Kidney capillary endothelial cell (primary cell): ENCODE measurements at regions not wholly inside any gene's neighbourhood (a gene's known extent, or its start where the extent isn't known, plus 50 kb on each side); places are given as distances from the start of the nearest gene placed in this dataset.

Experiments
- DNase-seq: peaks from one replicate; pipeline ENCODE4 v3.0.0-alpha.2; 2018; ENCODE audit warnings: low spot score

DNA sequence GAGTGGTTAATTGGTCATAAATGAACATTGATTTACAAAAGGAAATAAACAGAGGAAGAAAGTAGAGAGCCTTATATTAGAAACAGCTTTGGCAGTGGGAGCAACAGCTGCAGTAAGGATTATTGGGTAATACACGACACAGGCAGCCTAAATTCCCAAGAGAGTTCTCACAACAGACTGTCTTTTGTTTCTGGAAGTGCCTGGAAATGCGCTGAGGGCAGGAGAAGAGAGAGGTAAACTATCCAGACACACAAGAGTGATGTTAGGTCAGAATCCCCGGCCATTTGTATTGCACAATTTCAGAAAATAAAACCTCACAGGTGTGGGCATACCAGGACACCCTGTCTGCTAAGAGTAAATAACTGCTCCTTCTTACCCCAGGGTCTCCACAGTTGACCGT, 450.4 kb upstream of the CTNND2 start:
- DNase-seq, result no peak

DNA sequence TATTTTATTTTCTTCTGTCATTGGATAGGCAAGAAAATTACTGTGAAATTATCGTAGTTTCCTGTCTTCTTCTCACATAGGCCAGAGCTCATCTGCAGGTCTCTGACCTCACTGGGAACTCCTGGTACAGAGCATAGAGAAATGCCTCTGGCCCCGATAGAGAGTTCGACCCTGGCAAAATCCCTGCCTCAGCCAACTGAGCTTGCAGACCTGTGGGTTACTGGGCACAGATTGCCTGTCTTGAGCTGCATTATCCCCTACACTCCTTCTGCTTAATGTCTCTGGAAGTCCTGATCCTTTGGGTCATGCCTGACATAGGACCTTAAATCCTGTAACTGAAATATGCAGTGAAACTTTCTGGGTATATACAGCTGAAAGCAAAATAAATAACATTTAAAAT, 439.3 kb upstream of the CTNND2 start:
- no peak for DNase-seq

DNA sequence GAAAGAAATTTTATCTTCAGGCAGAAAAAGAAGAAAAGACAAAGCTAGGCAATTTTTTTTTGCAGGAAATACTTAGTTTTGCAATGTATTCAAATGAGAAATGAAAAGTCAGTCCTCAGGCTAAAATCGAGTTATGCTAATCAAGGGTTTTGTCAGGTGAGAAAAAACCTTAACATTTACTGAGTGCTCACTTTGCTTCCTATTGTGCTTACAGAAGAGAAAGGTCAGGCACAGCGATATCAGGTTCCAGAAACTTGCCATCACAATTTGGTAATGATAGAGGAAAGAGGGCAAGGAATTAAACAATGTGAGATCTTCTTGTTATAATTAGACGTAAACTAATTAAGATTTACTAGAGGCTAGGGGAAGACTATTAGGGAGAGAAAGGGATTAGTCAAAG, 431.7 kb upstream of the CTNND2 start:
- no peak for DNase-seq

DNA sequence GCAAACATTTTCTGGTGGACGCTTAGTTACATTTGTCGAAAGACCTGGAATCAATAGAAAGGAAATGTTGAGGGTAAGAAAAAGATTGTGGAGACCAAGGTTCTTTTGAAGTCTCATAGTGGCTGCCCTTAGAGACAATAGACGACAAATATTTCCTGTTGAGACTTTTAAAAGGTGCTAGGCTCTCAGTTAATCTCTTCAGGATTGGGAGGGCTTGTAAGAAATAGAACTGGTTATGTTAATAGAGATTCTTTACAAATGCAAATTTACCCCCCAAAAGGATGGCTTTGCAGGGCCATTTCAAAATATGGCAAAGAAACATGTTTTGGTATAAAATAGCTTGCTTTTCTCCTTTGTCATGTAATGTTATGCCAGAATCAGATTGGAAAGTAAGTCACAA, 428.2 kb upstream of the CTNND2 start:
- no peak for DNase-seq

DNA sequence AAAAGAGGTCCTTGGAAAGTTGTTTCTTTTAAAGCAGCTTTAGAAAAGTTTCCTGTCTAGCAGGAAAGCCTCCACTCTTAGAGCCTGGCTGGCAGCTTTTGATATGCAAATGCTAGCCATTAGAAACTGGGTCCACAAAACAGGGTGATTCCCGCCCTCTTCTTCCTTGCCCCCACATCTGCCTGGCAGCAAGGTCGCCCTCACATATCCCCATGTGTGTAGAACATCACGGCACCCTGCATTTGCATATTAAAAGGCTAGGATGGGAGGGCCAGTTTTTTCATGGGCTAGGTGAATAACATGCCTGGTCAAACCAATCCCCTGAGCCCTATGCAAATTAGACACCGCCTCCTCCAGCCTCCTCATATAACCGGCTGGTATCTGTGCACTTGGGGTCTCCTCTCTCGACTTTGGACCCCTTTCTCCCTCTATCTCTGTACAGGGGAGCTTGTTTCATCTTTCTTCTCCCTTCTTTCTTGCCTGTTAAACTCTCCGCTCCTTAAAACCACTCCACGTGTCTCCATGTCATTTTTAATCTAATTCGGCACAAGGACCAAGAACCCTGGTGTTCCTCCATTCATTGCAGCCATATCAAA, 426.8 kb upstream of the CTNND2 start:
- no peak for DNase-seq

DNA sequence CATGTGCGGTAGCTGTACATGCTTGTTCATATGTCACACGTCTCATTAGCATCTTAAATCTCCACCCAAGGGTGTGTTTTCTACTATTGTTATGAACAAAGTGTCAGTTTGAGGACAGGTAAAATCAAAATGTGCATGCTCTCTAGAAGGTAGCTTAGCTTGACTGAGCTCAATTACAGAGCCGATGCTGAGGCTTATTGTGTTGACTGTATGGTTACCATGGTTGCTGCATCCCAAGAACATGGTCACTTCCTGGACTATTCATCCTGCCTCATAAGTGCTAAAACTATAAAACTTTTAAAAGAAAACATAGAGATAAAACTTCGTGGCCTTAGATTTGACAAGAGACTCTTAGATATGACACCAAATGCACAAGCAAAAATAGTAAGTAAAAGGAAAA, 426.1 kb upstream of the CTNND2 start:
- DNase-seq, result no peak

DNA sequence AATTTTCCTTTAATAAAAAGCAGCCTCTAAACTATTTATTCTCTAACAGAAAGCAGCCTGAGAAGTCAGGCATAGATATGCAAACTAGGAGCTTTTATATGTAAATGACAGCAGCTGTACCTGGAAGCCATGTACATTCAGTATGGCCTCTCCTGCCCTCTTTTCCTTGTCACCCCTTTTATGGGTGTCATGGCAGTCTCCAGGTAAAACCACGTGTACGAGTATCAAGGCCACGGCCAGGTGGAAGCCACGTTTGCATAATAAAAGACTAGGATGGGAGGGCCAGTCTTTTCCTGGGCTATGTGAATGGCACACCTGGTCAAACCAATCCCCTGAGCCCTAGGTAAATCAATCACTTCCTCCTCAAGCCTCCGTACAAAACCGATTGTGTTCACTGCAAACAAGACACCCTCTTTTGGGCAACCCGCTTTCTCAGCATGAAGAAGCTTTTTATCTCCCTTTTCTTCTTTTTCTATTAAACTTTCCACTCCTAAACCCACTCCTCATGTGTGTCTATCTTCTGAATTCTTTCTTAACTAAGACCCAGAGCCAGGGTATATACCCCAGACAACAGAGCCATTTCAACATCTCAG, 419.5 kb upstream of the CTNND2 start:
- no peak for DNase-seq

DNA sequence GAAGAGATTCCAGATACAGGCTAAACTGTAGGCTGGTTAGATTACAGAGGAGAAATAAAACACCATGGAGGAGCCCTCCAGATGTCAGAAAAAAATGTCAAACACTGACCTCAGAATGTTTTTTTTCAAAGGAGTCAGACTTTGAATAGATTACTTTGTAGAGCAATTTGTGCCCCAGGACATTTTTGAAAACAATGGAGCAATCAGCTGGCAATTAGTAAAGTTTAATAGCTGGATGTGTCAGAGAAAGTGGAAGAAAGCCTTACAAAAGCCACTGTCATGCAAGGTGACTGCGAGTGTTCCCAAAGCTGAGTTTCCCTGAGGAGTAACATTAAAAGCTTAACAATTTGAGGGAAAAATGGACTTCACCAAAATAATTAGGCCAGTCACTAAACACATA, 417.8 kb upstream of the CTNND2 start:
- DNase-seq, result no peak

DNA sequence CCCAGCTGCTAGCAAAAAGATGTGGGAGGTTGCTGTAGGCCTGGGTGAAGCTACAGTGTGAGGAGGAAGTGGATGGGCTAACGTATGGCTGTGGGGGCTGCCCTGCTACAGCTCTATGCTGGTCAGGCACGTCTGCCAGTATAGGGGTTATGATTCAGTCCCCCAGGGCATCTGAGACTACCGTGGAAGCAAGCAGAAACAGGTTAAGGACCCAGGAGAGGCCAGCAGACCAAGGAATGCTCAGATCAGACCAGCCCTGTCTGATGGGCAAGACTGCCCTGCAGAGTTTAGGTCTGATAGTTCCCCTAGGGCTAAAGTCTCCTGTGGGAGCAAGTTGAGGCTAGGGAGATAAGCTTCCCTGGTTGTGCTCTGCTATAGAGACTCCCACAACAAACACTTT, 416.1 kb upstream of the CTNND2 start:
- no peak for DNase-seq

DNA sequence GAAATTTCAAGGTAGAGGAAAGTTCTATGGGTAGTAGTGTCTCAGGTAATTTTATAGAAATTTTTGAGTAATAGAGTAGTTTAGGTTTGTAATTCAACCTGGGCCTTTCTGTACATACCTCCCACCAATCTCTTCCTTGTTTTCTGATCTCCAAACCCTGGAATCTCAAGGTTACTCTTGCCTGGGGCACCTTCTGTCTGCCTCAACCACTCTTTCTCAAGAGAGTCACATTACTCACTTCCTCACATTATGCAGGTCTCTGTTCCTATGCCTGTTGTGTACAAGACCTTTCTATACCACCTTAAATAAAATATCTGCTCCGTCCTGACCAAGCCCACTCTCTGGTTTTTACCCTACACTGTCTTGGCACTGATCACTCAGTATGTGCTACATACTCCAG, 412.6 kb upstream of the CTNND2 start:
- DNase-seq, result no peak

DNA sequence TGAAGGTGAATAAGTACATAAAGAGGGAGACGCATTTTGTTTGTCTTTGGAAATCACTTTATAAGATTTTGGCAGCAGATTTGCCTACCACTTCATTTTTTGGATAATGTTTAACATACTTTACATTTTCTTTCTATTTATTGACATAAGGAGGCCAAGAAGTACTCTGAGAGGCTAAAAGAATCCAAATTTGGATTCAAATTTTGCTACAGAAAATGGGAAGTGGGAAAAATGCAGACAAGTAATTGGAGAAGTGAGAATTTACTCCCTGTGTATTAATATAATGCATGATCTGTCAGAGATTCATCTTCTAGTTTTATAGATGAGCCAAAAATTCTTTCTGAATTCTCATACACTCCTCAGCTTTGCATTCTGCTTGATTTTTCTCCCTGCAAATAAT, 411.2 kb upstream of the CTNND2 start:
- no peak for DNase-seq

DNA sequence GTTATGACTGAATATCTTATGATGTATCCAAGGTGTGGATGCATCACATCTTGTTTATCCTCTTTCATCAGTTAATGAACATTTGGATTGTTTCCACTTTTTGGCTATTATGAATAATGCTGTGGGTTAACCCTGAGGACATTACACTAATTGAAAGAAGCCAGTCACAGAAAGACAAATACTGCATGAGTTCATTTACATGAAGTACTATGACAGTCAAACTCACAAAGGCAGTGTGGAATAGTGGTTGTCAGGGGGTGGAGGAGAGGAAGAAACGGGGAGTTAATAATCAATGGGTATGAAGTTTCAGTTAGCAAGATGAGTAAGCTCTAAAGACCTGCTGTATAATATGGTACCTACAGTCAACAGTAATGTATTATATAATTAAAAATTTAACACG, 409.4 kb upstream of the CTNND2 start:
- DNase-seq, result no peak

DNA sequence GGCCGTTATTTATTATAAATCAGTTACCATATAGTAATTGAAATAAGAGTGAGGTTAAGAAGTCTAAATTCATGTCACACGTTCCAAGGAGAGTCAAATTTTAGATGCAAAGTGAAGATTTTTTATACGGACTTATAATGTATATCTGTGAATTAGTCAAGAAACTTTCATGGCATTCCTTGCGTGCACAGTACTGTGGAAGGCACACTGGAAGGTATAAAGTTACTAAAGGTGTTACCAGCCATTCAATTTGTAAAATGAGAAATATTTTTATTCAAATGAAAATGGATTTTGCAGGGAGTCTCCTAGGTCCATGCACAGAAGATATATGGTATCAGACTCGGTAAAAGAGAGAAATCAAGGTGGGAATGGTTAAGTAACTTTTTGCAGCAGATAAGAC, 408.1 kb upstream of the CTNND2 start:
- DNase-seq, result no peak

DNA sequence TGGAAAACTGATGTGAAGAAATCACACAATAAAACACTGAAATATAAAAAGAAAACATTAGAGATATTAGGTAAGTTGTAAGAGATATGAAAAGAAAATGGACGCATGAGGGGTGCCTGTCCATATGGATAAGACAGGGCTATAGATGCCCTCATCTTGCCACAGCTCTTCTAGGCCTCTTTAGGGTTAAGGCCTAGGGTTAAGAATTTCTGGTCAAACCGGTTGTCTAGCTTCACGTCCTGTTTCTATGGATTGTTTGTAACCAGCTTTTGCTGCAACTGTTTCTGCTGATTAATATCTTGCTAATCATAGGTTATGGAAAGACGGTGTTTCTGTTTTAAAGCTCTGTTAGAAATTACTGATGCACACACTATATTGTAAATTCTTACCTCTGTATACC, 389.9 kb upstream of the CTNND2 start:
- DNase-seq, result no peak

DNA sequence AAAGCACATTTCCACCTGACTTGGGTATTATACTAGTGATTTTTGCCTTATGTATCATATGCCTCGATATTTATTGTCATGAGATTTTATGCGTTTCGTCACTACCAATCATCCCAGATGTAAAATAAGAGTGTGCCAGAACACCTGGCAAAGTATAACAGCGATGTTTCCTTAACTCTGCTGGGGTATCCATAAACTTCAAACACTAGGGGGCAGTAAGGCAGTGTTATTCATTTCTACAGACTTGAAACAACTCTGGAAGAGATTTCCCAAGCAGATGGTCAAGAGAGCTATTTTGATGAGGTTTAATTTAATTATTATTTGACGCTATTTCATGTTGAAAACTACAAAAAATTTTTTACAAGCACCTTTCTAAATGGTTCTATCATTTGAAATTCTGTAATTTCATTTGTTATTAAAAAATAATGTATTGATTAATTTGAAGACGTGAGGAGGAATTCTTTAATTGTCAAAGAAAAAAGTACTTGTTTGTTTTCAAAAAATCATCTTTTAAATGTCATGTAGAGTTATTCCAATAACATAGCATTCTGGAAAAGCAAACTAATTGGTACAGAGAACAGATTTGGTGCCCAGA, 388.5 kb upstream of the CTNND2 start:
- DNase-seq, result no peak

DNA sequence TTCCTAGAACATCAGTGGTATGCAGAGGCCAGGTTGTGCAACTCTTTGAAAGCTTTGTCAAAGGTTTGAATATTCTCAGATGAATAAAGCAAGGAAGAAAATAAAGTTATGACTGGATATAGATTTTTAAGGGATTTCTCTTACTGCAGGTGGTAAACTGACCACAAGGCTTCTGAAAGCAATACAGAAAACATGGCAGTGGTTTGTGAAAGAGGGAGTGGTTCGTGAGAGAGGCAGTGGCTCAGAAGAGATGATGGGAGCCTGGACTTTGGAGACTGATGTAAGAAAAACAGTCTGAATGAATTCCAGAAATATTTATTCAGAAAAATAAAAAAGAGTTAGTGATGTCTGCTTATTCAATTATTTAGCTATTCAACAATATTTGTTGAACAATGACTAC, 380.4 kb upstream of the CTNND2 start:
- no peak for DNase-seq

DNA sequence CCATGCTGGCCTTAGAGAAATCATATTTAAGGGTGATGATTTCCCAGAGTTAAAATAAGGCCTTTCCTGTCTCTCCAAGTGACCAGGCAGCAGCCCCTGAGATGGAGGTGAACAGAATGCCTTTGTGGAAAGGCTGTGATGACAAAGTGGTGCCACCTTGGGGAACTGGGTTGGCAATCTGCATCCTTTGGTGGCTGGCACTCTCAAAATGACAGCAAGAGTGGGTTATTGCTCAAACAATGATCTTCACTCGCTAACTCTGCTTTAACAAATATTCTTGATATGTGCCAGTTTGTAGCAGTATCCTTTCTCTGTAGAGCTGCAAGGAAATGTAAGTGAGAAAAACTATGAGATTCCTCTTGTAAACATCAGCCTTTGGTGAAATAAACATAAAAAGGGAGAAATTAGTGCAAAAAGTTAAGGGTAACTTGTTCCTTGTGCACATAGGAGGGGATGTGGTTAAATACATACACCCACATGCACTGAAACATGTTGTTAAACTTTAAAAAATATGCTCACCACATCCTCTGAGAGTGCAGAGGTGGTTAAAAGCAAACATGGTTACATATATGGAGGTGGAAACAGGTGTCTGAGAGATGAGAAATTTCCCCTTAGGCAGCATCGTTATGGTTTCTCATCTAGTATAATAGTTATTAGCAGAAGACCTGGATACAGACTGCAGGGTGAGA, 373.4 kb upstream of the CTNND2 start:
- no peak for DNase-seq

DNA sequence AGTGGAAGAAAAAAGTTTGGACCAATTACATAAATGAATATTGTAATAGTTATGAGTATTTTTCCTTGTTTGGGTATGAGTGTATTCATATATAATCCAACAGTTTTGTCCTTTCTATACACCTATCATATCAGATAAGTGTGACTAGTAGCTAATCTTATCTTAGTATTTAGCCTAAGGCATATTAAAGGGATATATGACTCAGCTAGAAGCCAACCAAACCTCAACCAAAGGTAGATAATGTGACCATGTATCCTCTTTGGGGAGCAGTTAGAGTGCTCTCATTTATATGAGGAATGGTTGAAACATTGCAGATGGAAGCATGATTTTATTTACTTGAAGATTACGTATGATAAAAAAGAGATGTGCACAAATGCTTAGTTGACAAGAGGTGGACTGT, 370.0 kb upstream of the CTNND2 start:
- no peak for DNase-seq

DNA sequence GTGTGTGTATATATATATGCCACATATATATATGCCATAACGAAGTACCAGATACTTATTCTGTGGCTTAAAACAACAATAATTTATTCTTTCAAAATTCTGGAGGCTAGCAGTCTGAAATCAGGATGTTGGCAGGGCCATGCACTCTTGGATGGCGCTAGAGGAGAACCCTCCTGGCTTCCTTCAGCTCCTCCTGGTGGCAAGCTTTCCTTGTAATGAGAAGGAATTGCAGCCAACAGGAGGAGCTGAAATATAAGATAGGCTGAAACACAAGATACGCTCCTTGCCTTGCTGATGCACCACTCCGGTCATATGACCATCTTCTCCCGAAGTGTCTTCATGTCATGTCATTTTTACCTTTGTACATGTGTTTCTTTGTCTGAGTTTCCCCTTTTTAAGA, 368.1 kb upstream of the CTNND2 start:
- no peak for DNase-seq

DNA sequence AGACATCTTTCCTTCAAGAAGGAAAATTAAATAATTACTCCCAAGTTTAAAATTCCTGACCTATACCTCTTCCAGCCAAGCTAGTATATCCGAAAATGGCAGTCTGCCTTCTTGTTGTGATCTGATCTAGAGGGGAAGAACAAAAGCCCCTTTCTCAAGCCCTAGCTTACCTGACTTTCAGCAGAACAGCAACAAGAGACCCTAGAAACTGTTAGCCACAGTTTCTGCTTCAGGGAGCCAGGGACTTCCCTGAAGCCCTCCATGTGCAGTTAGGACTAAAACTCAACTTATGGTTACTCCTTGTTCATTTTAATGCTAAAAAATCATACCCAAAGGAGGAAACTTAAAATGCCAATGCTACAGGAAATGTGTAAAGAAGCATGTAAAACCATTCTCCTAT, 366.7 kb upstream of the CTNND2 start:
- DNase-seq, result no peak

DNA sequence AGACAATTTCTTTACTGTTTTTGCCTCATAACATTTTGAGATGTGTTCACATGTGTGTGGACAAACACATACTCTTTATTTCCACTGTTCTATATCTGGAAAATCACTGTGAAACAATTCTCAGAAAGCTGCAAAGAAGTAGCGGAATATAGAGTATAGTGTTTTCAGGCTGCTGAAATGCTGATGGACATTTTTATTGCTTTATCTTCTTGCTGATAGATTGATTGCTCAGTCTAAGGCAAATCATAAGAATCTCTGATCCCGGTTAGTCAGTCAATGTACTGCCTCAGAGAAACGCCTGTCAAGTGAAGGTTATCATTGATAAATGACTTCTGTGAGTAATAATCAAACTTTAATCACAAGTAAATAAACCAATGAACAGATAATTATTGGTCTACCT, 364.9 kb upstream of the CTNND2 start:
- no peak for DNase-seq

DNA sequence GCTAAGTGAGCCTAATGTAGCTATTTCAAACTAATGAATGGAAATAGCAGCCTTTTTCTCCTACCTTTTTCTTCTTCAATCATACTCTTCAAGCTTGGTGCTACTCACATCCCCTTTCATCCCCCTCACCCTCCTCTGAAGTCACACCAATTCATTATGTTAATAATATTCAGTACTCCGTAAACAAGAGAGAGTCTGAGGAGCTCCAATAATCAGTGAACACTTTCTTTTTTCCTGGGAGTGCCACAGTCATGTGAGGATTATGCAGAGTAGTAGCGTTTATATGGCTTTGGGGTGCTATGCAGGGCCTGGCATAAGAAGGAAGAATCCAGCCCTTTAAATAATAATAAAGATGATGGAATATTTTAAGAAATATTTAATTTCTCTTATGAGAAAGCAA, 354.3 kb upstream of the CTNND2 start:
- DNase-seq, result no peak

DNA sequence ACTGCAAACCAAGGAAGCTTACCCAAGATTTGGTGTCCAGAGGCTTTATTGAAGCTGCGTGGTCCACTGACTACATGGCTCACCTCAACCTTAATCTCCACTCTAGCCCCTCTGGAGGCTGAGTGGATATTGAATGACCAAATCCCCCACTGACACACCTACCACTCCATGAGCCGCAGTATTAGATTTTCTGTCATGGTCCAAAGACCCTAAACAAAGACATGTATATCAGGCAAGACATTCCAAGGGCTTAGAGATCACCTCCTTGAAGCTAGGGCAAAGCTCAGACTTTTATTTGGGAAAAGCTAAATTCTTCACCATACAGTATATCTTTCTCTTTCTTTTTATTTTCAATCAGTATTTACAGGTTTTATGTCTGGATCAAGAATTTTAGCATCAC, 346.2 kb upstream of the CTNND2 start:
- no peak for DNase-seq

DNA sequence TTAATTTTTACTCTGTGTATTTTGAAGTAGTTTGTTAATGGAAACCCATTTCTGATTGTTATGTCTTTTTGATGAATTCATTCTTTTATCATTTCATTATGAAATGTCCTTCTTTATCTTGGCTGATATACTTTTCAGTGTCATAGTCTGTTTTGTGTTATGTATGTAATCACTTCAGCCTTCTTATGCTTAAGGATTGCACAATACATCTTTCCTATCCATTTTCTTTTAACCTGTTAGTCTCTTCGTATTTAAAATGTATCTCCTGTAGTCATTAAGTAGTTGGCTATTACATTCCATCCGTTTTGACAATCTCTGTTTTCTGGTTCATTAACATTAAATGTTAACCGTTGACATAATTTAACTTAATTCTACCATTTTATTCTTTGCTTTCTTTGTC, 344.6 kb upstream of the CTNND2 start:
- DNase-seq, result no peak
